Esophagus muscularis mucosa (tissue), 4 donors: ENCODE measurements at regions not wholly inside any gene's neighbourhood (a gene's known extent, or its start where the extent isn't known, plus 50 kb on each side); places are given as distances from the start of the nearest gene placed in this dataset.

Experiments used
- EP300 ChIP-seq: sonication (generic); formaldehyde crosslinking; IDR thresholded peaks from one replicate; pipeline ENCODE4 v1.6.1; 2017; ENCODE audit warnings: antibody characterized with exemption
- POLR2A ChIP-seq: fragments of 450-650 bp; IDR thresholded peaks from one replicate; pipeline ENCODE4 v1.6.1; 2017; ENCODE audit warnings: antibody characterized with exemption, moderate library complexity, mild to moderate bottlenecking, low read depth
- TF ChIP-seq, protein P1 (sequence below), 3 experiments: fragments of 200-600 bp in 2 of 3; fragments of 450-650 bp in 1 of 3; sonication (generic) in 2 of 3; IDR thresholded peaks; one replicate each; pipeline ENCODE4 v1.5.1; 2017 to 2019; ENCODE audit warnings: antibody characterized with exemption in 3 of 3, mild to moderate bottlenecking in 2 of 3, moderate library complexity in 1 of 3

GRCh38 chr11:29326757-29327156 is 690.1 kb downstream of the KCNA4 start:
- TF ChIP-seq, protein P1, sequence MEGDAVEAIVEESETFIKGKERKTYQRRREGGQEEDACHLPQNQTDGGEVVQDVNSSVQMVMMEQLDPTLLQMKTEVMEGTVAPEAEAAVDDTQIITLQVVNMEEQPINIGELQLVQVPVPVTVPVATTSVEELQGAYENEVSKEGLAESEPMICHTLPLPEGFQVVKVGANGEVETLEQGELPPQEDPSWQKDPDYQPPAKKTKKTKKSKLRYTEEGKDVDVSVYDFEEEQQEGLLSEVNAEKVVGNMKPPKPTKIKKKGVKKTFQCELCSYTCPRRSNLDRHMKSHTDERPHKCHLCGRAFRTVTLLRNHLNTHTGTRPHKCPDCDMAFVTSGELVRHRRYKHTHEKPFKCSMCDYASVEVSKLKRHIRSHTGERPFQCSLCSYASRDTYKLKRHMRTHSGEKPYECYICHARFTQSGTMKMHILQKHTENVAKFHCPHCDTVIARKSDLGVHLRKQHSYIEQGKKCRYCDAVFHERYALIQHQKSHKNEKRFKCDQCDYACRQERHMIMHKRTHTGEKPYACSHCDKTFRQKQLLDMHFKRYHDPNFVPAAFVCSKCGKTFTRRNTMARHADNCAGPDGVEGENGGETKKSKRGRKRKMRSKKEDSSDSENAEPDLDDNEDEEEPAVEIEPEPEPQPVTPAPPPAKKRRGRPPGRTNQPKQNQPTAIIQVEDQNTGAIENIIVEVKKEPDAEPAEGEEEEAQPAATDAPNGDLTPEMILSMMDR (IDR thresholded peaks at IDR 0.05): no peak
- TF ChIP-seq EP300: no peak
- TF ChIP-seq POLR2A: no peak
